HepG2 (cell line): ENCODE measurements at regions not wholly inside any gene's neighbourhood (a gene's known extent, or its start where the extent isn't known, plus 50 kb on each side); places are given as distances from the start of the nearest gene placed in this dataset.
A peak's percentile ranks its signal among the peaks of the same experiment; 100 is the strongest.

Source experiments
- ARHGAP35 ChIP-seq: sonication (generic); formaldehyde crosslinking; IDR thresholded peaks from 2 replicates; pipeline ENCODE4 v1.9.0; 2022; ENCODE audit warnings: mild to moderate bottlenecking, inconsistent platforms, moderate library complexity, missing genetic modification reagents, borderline replicate concordance
- ATF1 ChIP-seq: IDR thresholded peaks from 2 replicates; pipeline ENCODE4 v1.6.1; 2016; ENCODE audit warnings: mild to moderate bottlenecking, control low read depth
- ATF7-NPFF ChIP-seq: sonication (generic); formaldehyde crosslinking; IDR thresholded peaks from 2 replicates; pipeline ENCODE4 v1.8.1; 2023; ENCODE audit warnings: mild to moderate bottlenecking, low read depth, missing genetic modification reagents, moderate library complexity
- ATRX ChIP-seq: sonication (generic); formaldehyde crosslinking; IDR thresholded peaks from 2 replicates; pipeline ENCODE4 v1.4.0; 2020; ENCODE audit warnings: missing genetic modification reagents, borderline replicate concordance
- DR1 ChIP-seq: sonication (generic); formaldehyde crosslinking; IDR thresholded peaks from 2 replicates; pipeline ENCODE4 v1.8.0; 2021; ENCODE audit warnings: mild to moderate bottlenecking, missing genetic modification reagents, inconsistent platforms
- GLI4 ChIP-seq: sonication (generic); formaldehyde crosslinking; IDR thresholded peaks from 2 replicates; pipeline ENCODE4 v1.5.1; 2020; ENCODE audit warnings: missing genetic modification reagents, mild to moderate bottlenecking, moderate library complexity, borderline replicate concordance
- HOXA7 ChIP-seq: sonication (generic); formaldehyde crosslinking; IDR thresholded peaks from 2 replicates; pipeline ENCODE4 v1.8.1; 2022; ENCODE audit warnings: mild to moderate bottlenecking, missing genetic modification reagents, moderate library complexity
- KAT8 ChIP-seq: IDR thresholded peaks from 2 replicates; pipeline ENCODE4 v1.6.1; 2016; ENCODE audit warnings: missing genetic modification reagents, missing compliant biosample characterization
- KDM4B ChIP-seq: sonication (generic); formaldehyde crosslinking; IDR thresholded peaks from 2 replicates; pipeline ENCODE4 v1.4.0; 2020; ENCODE audit warnings: missing genetic modification reagents
- MED1 ChIP-seq: sonication (generic); formaldehyde crosslinking; IDR thresholded peaks from 2 replicates; pipeline ENCODE4 v1.4.0; 2020; ENCODE audit warnings: missing genetic modification reagents
- RBFOX2 ChIP-seq: fragments of 200-400 bp; formaldehyde crosslinking; IDR thresholded peaks from 2 replicates; pipeline ENCODE4 v1.6.1; 2017; ENCODE audit warnings: low read depth, mild to moderate bottlenecking, low read length
- SIX4 ChIP-seq: sonication (generic); formaldehyde crosslinking; IDR thresholded peaks from 2 replicates; pipeline ENCODE4 v1.4.0; 2020; ENCODE audit warnings: missing genetic modification reagents
- STAT6 ChIP-seq: sonication (generic); formaldehyde crosslinking; IDR thresholded peaks from 2 replicates; pipeline ENCODE4 v1.4.0; 2020; ENCODE audit warnings: missing genetic modification reagents, mild to moderate bottlenecking, borderline replicate concordance
- ZNF17 ChIP-seq: sonication (generic); formaldehyde crosslinking; IDR thresholded peaks from 2 replicates; pipeline ENCODE4 v1.5.0; 2020; ENCODE audit warnings: mild to moderate bottlenecking, missing genetic modification reagents
- ZNF256 ChIP-seq: sonication (generic); formaldehyde crosslinking; conservative IDR thresholded peaks from 2 replicates; pipeline ENCODE4 v1.4.0; 2020; ENCODE audit warnings: missing genetic modification reagents
- ZNF3 ChIP-seq: IDR thresholded peaks from 2 replicates; pipeline ENCODE4 v1.7.0; 2017; ENCODE audit warnings: inconsistent platforms
- ZNF318 ChIP-seq: sonication (generic); formaldehyde crosslinking; IDR thresholded peaks from 2 replicates; pipeline ENCODE4 v1.4.0; 2020; ENCODE audit warnings: mild to moderate bottlenecking, missing genetic modification reagents
- ZNF788 ChIP-seq: sonication (generic); formaldehyde crosslinking; IDR thresholded peaks from 2 replicates; pipeline ENCODE4 v1.5.0; 2020; ENCODE audit warnings: mild to moderate bottlenecking, missing genetic modification reagents, borderline replicate concordance
- ZNF879 ChIP-seq: sonication (generic); formaldehyde crosslinking; IDR thresholded peaks from 2 replicates; pipeline ENCODE4 v1.8.1; 2023; ENCODE audit warnings: missing genetic modification reagents

- TF ChIP-seq ZNF256 (CRISPR knock-in tag) = peak; percentile 87; the same call in 1 of the 2 replicates
- peak; percentile 92; the same call in 1 of the 2 replicates for TF ChIP-seq ZNF17 (CRISPR knock-in tag)
- 0 out of 2 replicates have a peak, but pooled peaks have one; percentile 40 for TF ChIP-seq ZNF318 (CRISPR knock-in tag)
- TF ChIP-seq SIX4 (CRISPR knock-in tag) = no peak
- 0 out of 2 replicates have a peak, but pooled peaks have one; percentile 42 for TF ChIP-seq GLI4
- TF ChIP-seq HOXA7 = no peak
- peak; percentile 75 for TF ChIP-seq KAT8
- TF ChIP-seq ATF1 = peak; percentile 95
- 0 out of 2 replicates have a peak, but pooled peaks have one; percentile 38 for TF ChIP-seq ZNF3
- TF ChIP-seq STAT6 (CRISPR knock-in tag) = no peak
- TF ChIP-seq ARHGAP35 (CRISPR knock-in tag) = no peak
- TF ChIP-seq KDM4B = no peak
- TF ChIP-seq ATRX (CRISPR knock-in tag) = no peak
- no peak for TF ChIP-seq DR1 (CRISPR knock-in tag)
- peak; percentile 59; the same call in 1 of the 2 replicates for TF ChIP-seq ZNF879 (CRISPR knock-in tag)
- TF ChIP-seq MED1 (CRISPR knock-in tag) = peak; percentile 87
- TF ChIP-seq RBFOX2 = peak; percentile 80
- TF ChIP-seq ATF7-NPFF (CRISPR knock-in tag) = no peak
- peak; percentile 71; the same call in 1 of the 2 replicates for TF ChIP-seq ZNF788 (CRISPR knock-in tag)
Observed at GRCh38 chr6:26285143-26286134, 79.6 kb upstream of the BTN3A2 start (continued).
